HFF-Myc (cell line): ENCODE measurements at regions not wholly inside any gene's neighbourhood (a gene's known extent, or its start where the extent isn't known, plus 50 kb on each side); places are given as distances from the start of the nearest gene placed in this dataset.

Experiments
- DNase-seq: peaks from one replicate; pipeline ENCODE4 v3.0.0-alpha.2; 2011; ENCODE audit warnings: low read depth; ENCODE audit errors: extremely low read depth
- H3K4me3 ChIP-seq: replicated peaks from 2 replicates; pipeline ENCODE4 v1.5.1; 2011; ENCODE audit warnings: low read depth, mild to moderate bottlenecking, control low read depth, low read length
- TF ChIP-seq, protein P1 (sequence below): IDR thresholded peaks from 2 replicates; pipeline ENCODE4 v1.5.1; 2012; ENCODE audit warnings: mild to moderate bottlenecking, low read depth, low read length, control low read depth; ENCODE audit errors: missing control alignments

GRCh38 chr17:13961265-13961664 lies 108.0 kb upstream of the COX10 start:
- no peak for DNase-seq
- no peak overlapping the region for H3K4me3 ChIP-seq
- TF ChIP-seq, protein P1, sequence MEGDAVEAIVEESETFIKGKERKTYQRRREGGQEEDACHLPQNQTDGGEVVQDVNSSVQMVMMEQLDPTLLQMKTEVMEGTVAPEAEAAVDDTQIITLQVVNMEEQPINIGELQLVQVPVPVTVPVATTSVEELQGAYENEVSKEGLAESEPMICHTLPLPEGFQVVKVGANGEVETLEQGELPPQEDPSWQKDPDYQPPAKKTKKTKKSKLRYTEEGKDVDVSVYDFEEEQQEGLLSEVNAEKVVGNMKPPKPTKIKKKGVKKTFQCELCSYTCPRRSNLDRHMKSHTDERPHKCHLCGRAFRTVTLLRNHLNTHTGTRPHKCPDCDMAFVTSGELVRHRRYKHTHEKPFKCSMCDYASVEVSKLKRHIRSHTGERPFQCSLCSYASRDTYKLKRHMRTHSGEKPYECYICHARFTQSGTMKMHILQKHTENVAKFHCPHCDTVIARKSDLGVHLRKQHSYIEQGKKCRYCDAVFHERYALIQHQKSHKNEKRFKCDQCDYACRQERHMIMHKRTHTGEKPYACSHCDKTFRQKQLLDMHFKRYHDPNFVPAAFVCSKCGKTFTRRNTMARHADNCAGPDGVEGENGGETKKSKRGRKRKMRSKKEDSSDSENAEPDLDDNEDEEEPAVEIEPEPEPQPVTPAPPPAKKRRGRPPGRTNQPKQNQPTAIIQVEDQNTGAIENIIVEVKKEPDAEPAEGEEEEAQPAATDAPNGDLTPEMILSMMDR = no peak

- DNase-seq = no peak
- TF ChIP-seq, protein P1 = no peak
- no peak overlapping the region for H3K4me3 ChIP-seq
Observed at GRCh38 chr17:13962716-13963240, 106.5 kb upstream of the COX10 start.

GRCh38 chr17:13967416-13967815 lies 101.9 kb upstream of the COX10 start:
- H3K4me3 ChIP-seq = no peak overlapping the region
- TF ChIP-seq, protein P1 = no peak
- DNase-seq = no peak

- DNase-seq = no peak
- TF ChIP-seq, protein P1 = no peak
- no peak overlapping the region for H3K4me3 ChIP-seq
Observed at GRCh38 chr17:13970531-13970930, 98.8 kb upstream of the COX10 start.

DNA sequence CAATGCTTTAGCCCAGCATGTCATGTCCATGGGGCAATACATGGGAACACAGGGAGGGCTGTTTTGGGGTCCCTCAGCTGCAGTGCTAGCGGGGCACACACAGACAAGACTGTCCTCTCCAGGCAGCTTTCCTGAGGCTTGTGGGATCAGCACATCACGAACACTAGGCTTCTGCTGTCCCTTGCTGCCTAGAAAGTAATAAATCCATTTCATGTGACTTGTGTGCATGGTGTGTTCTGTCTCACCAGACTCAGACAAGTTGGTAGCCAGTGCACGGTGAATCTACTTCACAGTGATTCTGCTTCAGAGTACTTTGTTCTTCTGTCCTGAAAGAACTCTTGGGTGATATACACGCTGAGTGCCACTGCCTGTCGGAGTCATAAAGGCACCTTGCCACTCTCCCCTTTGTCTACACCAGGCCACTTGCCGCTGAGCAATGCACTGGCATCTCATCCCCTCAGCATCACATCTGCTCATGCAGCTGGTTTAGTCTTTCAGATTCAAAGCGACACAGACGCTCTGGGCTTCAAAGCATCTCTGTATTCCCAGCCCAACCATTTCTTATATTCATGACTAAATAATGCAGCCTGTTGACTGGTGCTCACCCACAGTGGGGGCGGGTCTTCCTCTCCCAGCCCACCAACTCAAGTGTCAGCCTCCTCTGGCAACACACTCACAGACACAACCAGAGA lies 95.2 kb upstream of the COX10 start:
- TF ChIP-seq, protein P1 = no peak
- DNase-seq = no peak

DNA sequence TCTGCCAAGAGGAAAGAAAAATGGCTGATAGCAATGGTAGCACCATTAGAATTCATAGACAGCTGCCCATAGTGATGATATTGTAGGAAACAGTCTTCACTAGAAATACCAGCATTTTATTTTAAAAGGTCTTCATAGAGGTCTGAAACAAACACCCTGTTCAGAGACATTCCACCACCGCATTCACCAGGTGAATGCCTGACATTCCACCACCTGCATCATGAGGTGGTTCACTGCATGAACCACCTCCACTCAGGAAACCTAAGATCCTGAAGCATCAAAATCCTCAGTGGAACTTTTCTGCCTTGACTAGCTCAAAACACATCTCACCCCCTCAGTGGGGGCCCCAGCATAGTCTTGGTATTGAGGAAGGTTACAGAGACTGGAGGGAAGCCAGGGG lies 91.5 kb upstream of the COX10 start:
- TF ChIP-seq, protein P1 = no peak
- H3K4me3 ChIP-seq = no peak overlapping the region
- no peak for DNase-seq

More for the DNA sequence above, 95.2 kb upstream of the COX10 start:
- H3K4me3 ChIP-seq = no peak overlapping the region
